ENCODE measurements at regions not wholly inside any gene's neighbourhood (a gene's known extent, or its start where the extent isn't known, plus 50 kb on each side); places are given as distances from the start of the nearest gene placed in this dataset.

DNA sequence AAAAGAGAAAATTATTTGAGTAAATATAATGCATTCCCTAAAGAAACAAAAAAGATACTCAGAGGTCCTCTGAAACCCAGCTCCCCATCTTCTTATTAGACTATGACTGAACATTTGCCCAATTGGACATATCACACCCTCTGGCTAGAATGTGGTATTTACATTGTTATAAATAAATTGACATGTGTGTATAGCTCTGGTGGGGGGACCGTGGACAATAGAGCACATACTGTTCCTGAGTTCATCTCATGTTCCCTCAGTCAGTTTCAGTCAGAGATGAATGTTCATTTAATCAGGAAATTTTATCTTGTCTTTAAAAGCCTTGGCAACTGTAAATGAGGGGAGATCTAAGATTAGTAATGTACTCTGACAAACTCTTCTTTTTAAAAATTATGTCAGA lies 459.3 kb upstream of the ADAMTS5 start:
- DNase-seq (ENCODE audit: low read depth, low spot score): no peak
- CTCF ChIA-PET: interaction anchor here (1.9 kb wide), 1 partner anchor 139 kb away, joined by 8 read pairs; no protein-coding TSS in a partner anchor
- BruUV-seq (replicated peaks): no TSS peak
- Histone ChIP-seq H3K27me3 (ENCODE audit: control insufficient read depth in 2 of 2, insufficient read depth in 2 of 2, low read length in 2 of 2) (no peaks in the 10 kb centered on the region), H3K4me1 (ENCODE audit: control insufficient read depth, extremely low read depth, insufficient read depth, low read length) (no peaks in the 10 kb centered on the region), H4K20me1 (replicated peaks; ENCODE audit: control insufficient read depth, extremely low read depth, insufficient read depth, low read length) (no peaks in the 10 kb centered on the region), H3K9ac (replicated peaks; ENCODE audit: extremely low read depth, insufficient read depth, low read length) (no peak overlapping the region), H3K79me2 (ENCODE audit: control insufficient read depth, insufficient read depth, low read length) (no peaks in the 10 kb centered on the region), H3K36me3 (ENCODE audit: control insufficient read depth in 2 of 2, extremely low read depth in 1 of 2, insufficient read depth in 2 of 2, low read length in 2 of 2) (no peaks in the 10 kb centered on the region), H3K27ac (ENCODE audit: insufficient read depth, low read depth, low read length) (no peak overlapping the region), H2AFZ (ENCODE audit: low read depth, low read length) (no peak overlapping the region), H3K4me2 (ENCODE audit: insufficient read depth, low read length) (no peak overlapping the region), H3K4me3 (replicated peaks in 1 of 3; ENCODE audit: insufficient read depth in 1 of 3, low read depth in 1 of 3, low read length in 3 of 3) (no peak overlapping the region), H3K9me1 (replicated peaks; ENCODE audit: control insufficient read depth, extremely low read depth, insufficient read depth, low read length) (no peaks in the 10 kb centered on the region), H3K9me3 (replicated peaks; ENCODE audit: control insufficient read depth, insufficient read depth, low read length) (no peaks in the 10 kb centered on the region)
- TF ChIP-seq, protein P1, sequence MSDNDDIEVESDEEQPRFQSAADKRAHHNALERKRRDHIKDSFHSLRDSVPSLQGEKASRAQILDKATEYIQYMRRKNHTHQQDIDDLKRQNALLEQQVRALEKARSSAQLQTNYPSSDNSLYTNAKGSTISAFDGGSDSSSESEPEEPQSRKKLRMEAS (IDR thresholded peaks at IDR 0.05; ENCODE audit: insufficient read depth, insufficient read length): no peak
- TF ChIP-seq POLR2A (IDR thresholded peaks at IDR 0.05; ENCODE audit: low read depth, low read length) (no peak), FOS (IDR thresholded peaks at IDR 0.05; ENCODE audit: borderline replicate concordance, insufficient read depth, low read length) (no peak), JUN (IDR thresholded peaks at IDR 0.05; ENCODE audit: borderline replicate concordance, insufficient read depth, insufficient read length, low read depth) (no peak), POLR2AphosphoS5 (IDR thresholded peaks at IDR 0.05; ENCODE audit: insufficient read depth, low read depth, low read length) (no peak), GATA2 (IDR thresholded peaks at IDR 0.05; ENCODE audit: insufficient read depth, insufficient read length, low read depth, low read length) (no peak), MYC (IDR thresholded peaks at IDR 0.05; ENCODE audit: low read depth, low read length) (no peak), EZH2 (IDR thresholded peaks at IDR 0.05; ENCODE audit: borderline replicate concordance, low read depth, low read length, severe bottlenecking) (no peak)
- TF ChIP-seq, protein P2, sequence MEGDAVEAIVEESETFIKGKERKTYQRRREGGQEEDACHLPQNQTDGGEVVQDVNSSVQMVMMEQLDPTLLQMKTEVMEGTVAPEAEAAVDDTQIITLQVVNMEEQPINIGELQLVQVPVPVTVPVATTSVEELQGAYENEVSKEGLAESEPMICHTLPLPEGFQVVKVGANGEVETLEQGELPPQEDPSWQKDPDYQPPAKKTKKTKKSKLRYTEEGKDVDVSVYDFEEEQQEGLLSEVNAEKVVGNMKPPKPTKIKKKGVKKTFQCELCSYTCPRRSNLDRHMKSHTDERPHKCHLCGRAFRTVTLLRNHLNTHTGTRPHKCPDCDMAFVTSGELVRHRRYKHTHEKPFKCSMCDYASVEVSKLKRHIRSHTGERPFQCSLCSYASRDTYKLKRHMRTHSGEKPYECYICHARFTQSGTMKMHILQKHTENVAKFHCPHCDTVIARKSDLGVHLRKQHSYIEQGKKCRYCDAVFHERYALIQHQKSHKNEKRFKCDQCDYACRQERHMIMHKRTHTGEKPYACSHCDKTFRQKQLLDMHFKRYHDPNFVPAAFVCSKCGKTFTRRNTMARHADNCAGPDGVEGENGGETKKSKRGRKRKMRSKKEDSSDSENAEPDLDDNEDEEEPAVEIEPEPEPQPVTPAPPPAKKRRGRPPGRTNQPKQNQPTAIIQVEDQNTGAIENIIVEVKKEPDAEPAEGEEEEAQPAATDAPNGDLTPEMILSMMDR (IDR thresholded peaks at IDR 0.05; ENCODE audit: extremely low read depth in 1 of 2, insufficient read depth in 1 of 2, low read depth in 1 of 2, low read length in 2 of 2): no peak
- dilution Hi-C loops (cut with MboI; ENCODE audit: extremely low pct_ligation_motif_present, low sequenced_read_pairs) (no loop called here), intact Hi-C loops (cut with micrococcal nuclease) (no loop called here)
- no peak for FAIRE-seq
- POLR2A ChIA-PET: no interaction called here
